ENCODE measurements at regions not wholly inside any gene's neighbourhood (a gene's known extent, or its start where the extent isn't known, plus 50 kb on each side); places are given as distances from the start of the nearest gene placed in this dataset.

- DNase-seq (ENCODE audit: low spot score in 2 of 2): no peak
- Histone ChIP-seq H3K4me3 (no peak overlapping the region), H3K27ac (no peak overlapping the region), H3K4me1 (no peaks in the 10 kb centered on the region), H3K36me3 (no peaks in the 10 kb centered on the region), H3K9me3 (no peaks in the 10 kb centered on the region), H3K27me3 (no peaks in the 10 kb centered on the region)
- 70 to 75% methylated on average over 1 of the region's 1 CpG for WGBS, 2 donors
- TF ChIP-seq CTCF (IDR thresholded peaks at IDR 0.05): no peak
- TF ChIP-seq EP300 (IDR thresholded peaks at IDR 0.05): no peak
- TF ChIP-seq POLR2A (IDR thresholded peaks at IDR 0.05): no peak
Observed at GRCh38 chr12:45598761-45599160, 130.7 kb upstream of the ARID2 start.

- Histone ChIP-seq H3K9me3 (no peaks in the 10 kb centered on the region), H3K27me3 (no peaks in the 10 kb centered on the region), H3K36me3 (no peaks in the 10 kb centered on the region), H3K4me3 (no peak overlapping the region), H3K4me1 (no peaks in the 10 kb centered on the region), H3K27ac (no peak overlapping the region)
- WGBS, 2 donors: 74 to 83% methylated on average over 2 of the region's 2 CpGs
- TF ChIP-seq POLR2A (IDR thresholded peaks at IDR 0.05) (no peak), EP300 (IDR thresholded peaks at IDR 0.05) (no peak), CTCF (IDR thresholded peaks at IDR 0.05) (no peak)
- no peak for DNase-seq (ENCODE audit: low spot score in 2 of 2)
Observed at GRCh38 chr12:45599196-45599595, 130.3 kb upstream of the ARID2 start.

GRCh38 chr12:45601390-45601789, 128.1 kb upstream of the ARID2 start:
- Histone ChIP-seq H3K4me1 (no peaks in the 10 kb centered on the region), H3K27me3 (no peaks in the 10 kb centered on the region), H3K9me3 (peaks cover 0 to 13% (median 0%) of the 10 kb centered on the region in 4 donors), H3K27ac (no peak overlapping the region), H3K4me3 (no peak overlapping the region), H3K36me3 (no peaks in the 10 kb centered on the region)
- no peak for DNase-seq (ENCODE audit: low spot score in 2 of 2)
- TF ChIP-seq CTCF (IDR thresholded peaks at IDR 0.05) (no peak), POLR2A (IDR thresholded peaks at IDR 0.05) (no peak), EP300 (IDR thresholded peaks at IDR 0.05) (no peak)
- WGBS, 2 donors: 75 to 85% methylated on average over 2 of the region's 2 CpGs

- Histone ChIP-seq H3K36me3 (no peaks in the 10 kb centered on the region), H3K27me3 (no peaks in the 10 kb centered on the region), H3K9me3 (peaks cover 0 to 13% (median 0%) of the 10 kb centered on the region in 4 donors), H3K27ac (no peak overlapping the region), H3K4me1 (no peaks in the 10 kb centered on the region), H3K4me3 (no peak overlapping the region)
- DNase-seq (ENCODE audit: low spot score in 2 of 2): no peak
- no peak for TF ChIP-seq CTCF (IDR thresholded peaks at IDR 0.05)
- 25 to 27% methylated on average over 4 of the region's 4 CpGs for WGBS, 2 donors
Observed at GRCh38 chr12:45601888-45602287, 127.6 kb upstream of the ARID2 start.

- Histone ChIP-seq H3K27me3 (peaks cover 0 to 4% of the 10 kb centered on the region in 2 donors), H3K4me3 (no peak overlapping the region), H3K4me1 (no peaks in the 10 kb centered on the region), H3K9me3 (peaks cover 0 to 13% (median 0%) of the 10 kb centered on the region in 4 donors), H3K27ac (no peak overlapping the region), H3K36me3 (no peaks in the 10 kb centered on the region)
- no peak for DNase-seq (ENCODE audit: low spot score in 2 of 2)
- TF ChIP-seq CTCF (IDR thresholded peaks at IDR 0.05) (no peak), EP300 (IDR thresholded peaks at IDR 0.05) (no peak), POLR2A (IDR thresholded peaks at IDR 0.05) (no peak)
- WGBS, 2 donors: 84 to 86% methylated on average over 1 of the region's 1 CpG
Observed at GRCh38 chr12:45605624-45606023, 123.9 kb upstream of the ARID2 start.

Data from tibial nerve (tissue), 4 donors.